BJ (cell line): ENCODE measurements at regions not wholly inside any gene's neighbourhood (a gene's known extent, or its start where the extent isn't known, plus 50 kb on each side); places are given as distances from the start of the nearest gene placed in this dataset.

ENCODE experiments used
- CTCF ChIA-PET: fragments of 350-600 bp; formaldehyde crosslinking; extraction: SDS; loops from one replicate; lab custom pipeline; 2021; ENCODE audit warnings: antibody characterized with exemption, inconsistent platforms; lab: Yijun Ruan, JAX
- POLR2A ChIA-PET: fragments of 300-600 bp; sonication (Branson Sonifier 250); formaldehyde crosslinking; extraction: SDS; loops from one replicate; lab custom pipeline; 2021; ENCODE audit warnings: antibody characterized with exemption; lab: Charles Lee
- DNase-seq: peaks from one replicate; pipeline ENCODE4 v3.0.0-alpha.2; 2011; ENCODE audit warnings: low read depth
- H3K27me3 ChIP-seq: 2 replicates; pipeline ENCODE4 v1.6.0; 2011; ENCODE audit warnings: low read length; ENCODE audit not compliant: control insufficient read depth, insufficient read depth
- H3K36me3 ChIP-seq: 2 replicates; pipeline ENCODE4 v1.5.1; 2011; ENCODE audit warnings: low read length; ENCODE audit not compliant: control insufficient read depth, insufficient read depth
- H3K4me3 ChIP-seq: 2 replicates; pipeline ENCODE4 v1.5.1; 2011; ENCODE audit warnings: low read depth, mild to moderate bottlenecking, control low read depth, low read length
- CTCF ChIP-seq: IDR thresholded peaks from 2 replicates; pipeline ENCODE4 v1.5.1; 2011; ENCODE audit warnings: low read depth, mild to moderate bottlenecking, control low read depth, inconsistent platforms, low read length, moderate library complexity; ENCODE audit not compliant: insufficient read depth

GRCh38 chr4:119692001-119692400, 63.4 kb upstream of the PDE5A start:
- no peak overlapping the region for H3K4me3 ChIP-seq
- CTCF ChIA-PET, result interaction anchor here (0.7 to 2.2 kb wide), 10 partner anchors 11 to 375 kb away, joined by 3 to 6 read pairs (median 3); partner anchors contain the start of gene PDE5A
- no peaks in the 10 kb centered on the region for H3K36me3 ChIP-seq
- POLR2A ChIA-PET, result no interaction called here
- TF ChIP-seq CTCF, result 0 out of 2 replicates have a peak, but pooled peaks have one; percentile 6
- no peaks in the 10 kb centered on the region for H3K27me3 ChIP-seq
- DNase-seq, result no peak

- DNase-seq, result no peak
- ChIA-PET CTCF (interaction anchor here (0.6 to 2.0 kb wide), 5 partner anchors 9 to 361 kb away, joined by 3 to 6 read pairs (median 3); no protein-coding TSS in a partner anchor), POLR2A (no interaction called here)
- no peak overlapping the region for H3K4me3 ChIP-seq
- H3K27me3 ChIP-seq, result no peaks in the 10 kb centered on the region
- no peak for TF ChIP-seq CTCF
- no peaks in the 10 kb centered on the region for H3K36me3 ChIP-seq
These were observed 62.3 kb upstream of the PDE5A start for GRCh38 chr4:119690871-119691270.

- POLR2A ChIA-PET, result no interaction called here
- no peak for TF ChIP-seq CTCF
- no peaks in the 10 kb centered on the region for H3K36me3 ChIP-seq
- DNase-seq, result no peak
- CTCF ChIA-PET, result interaction anchor here (1.0 to 1.7 kb wide), 2 partner anchors 10 to 24 kb away, joined by 4 to 5 read pairs; no protein-coding TSS in a partner anchor
- H3K4me3 ChIP-seq, result no peak overlapping the region
- H3K27me3 ChIP-seq, result no peaks in the 10 kb centered on the region
These were observed 59.8 kb upstream of the PDE5A start for GRCh38 chr4:119688446-119688845.

- no peak for TF ChIP-seq CTCF
- CTCF ChIA-PET, result interaction anchor here (1.5 kb wide), 1 partner anchor 10 kb away, joined by 5 read pairs; no protein-coding TSS in a partner anchor
- no peak overlapping the region for H3K4me3 ChIP-seq
- POLR2A ChIA-PET, result no interaction called here
- DNase-seq, result no peak
- H3K27me3 ChIP-seq, result no peaks in the 10 kb centered on the region
- no peaks in the 10 kb centered on the region for H3K36me3 ChIP-seq
These were observed 55.9 kb upstream of the PDE5A start for GRCh38 chr4:119684463-119684862.

- Histone ChIP-seq H3K27me3 (no peaks in the 10 kb centered on the region), H3K4me3 (no peak overlapping the region), H3K36me3 (no peaks in the 10 kb centered on the region)
- no peak for TF ChIP-seq CTCF
- ChIA-PET POLR2A (no interaction called here), CTCF (interaction anchor here (0.9 to 1.5 kb wide), 5 partner anchors 10 to 56 kb away, joined by 3 to 5 read pairs (median 4); partner anchors contain the start of gene PDE5A)
- peak; percentile 55 for DNase-seq
These were observed 54.9 kb upstream of the PDE5A start for GRCh38 chr4:119683518-119683917.
